NCI-H345 treated with DMSO at 0.1 percent for 48 hours (cell line): ENCODE measurements at regions not wholly inside any gene's neighbourhood (a gene's known extent, or its start where the extent isn't known, plus 50 kb on each side); places are given as distances from the start of the nearest gene placed in this dataset.
"Not testable (repeated sequence)": the region's sequence is repeated elsewhere in the genome, so short reads cannot be mapped to it uniquely, and the experiment has no call there.

ENCODE experiments used
- DNase-seq: peaks from one replicate; lab custom pipeline; 2025; ENCODE audit not compliant: unreplicated experiment; lab: John Stamatoyannopoulos, UW

DNA sequence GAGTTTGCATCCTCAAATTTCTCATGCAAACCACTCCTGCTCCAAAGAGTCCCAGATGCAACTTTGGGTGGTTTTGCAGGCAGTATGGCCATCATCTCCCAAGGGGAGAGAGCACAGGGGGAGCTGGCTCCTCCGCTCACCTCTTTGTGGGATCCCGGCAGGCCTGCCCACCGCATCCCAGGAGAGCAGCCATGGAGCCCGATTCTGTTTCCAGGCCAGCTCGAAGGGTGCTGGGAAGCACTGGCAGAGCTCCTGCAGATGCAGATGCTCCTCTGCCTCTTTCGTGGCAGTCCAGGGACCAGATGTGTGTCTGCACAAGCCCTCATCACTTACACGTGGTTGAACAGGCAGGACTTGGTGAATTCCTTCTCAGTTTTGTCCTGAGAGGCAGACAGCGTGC lies 239.3 kb upstream of the SGCG start:
- not testable (repeated sequence) for DNase-seq

DNA sequence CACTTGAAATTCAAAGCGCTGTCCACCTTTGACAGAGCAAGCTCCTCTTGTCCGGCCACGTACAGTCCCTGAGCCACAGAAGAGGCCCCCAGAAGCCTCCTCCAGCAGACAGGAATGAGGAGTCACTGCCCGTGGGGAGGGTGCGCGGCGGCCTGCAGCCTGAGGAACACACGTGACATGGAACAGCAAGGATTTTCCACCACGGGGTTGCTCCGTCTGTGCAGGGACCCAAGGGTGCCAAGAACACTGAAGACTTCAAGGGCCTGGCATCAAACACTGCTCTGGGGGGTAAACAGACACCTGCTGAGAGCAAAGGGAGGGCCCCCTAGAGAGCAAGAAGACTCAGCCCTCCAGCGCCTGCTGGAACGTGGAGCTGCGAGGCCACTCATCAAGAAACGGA lies 237.9 kb upstream of the SGCG start:
- not testable (repeated sequence) for DNase-seq

DNA sequence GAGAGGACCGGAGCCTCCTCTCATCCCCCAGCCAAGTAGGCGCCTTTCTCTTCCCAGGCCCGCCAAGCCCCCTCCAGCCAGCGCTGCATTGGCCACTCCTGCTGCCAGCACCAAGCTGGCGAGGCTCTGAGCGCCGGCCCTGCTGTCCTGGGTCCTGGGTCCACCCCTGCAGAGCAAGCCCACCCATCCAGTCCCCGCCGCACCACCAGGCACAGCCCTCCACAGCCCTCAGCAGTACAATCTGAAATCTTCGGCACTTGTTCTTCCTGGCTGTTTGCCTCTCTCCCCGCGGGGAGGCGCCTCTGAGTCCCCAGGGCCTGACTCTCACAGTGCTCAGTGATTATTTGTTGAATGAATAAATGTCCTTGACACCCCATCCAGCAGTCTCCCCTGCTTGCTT lies 236.4 kb upstream of the SGCG start:
- DNase-seq = no peak

DNA sequence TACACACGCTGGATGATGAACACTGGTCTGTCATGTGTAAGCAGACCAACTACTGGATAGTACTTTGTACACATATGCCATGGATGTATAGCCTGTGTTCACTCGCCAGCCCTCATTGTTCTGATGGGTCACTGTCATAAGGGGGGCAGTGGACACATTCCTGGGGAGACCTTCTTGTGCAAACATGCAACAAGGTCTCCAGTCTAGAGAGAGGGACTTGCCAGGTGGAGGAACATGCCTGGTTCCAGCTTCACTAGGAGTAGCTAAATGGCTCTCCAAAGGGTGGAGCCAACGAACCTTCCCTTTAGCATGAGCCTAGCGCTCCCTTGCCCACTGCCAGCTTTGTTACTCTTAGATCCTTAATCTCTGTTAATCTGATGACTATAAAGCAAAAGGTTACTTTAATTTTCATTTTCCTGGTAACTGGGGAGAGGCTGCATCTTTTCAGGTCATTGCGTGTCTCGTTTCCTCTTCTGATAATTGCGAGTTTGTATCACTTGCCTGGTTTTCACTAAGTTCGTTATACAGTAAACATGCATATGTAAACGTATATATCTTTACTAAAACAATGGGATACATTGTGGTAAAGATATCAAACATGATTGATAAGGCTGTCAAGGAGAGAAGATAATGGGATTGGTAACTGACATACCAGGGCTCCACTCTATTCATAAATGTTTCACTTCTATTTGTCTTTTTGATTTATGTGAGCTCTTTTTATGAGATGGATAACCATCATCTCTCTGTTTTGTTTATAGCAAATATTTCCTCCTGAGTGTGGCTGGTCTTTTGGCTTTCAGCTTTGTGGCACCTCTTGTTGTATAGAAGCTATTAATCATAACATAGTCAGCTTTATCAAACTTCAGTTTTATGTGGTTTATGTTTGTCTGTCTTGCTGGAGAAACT lies 235.2 kb upstream of the SGCG start:
- no peak for DNase-seq

DNA sequence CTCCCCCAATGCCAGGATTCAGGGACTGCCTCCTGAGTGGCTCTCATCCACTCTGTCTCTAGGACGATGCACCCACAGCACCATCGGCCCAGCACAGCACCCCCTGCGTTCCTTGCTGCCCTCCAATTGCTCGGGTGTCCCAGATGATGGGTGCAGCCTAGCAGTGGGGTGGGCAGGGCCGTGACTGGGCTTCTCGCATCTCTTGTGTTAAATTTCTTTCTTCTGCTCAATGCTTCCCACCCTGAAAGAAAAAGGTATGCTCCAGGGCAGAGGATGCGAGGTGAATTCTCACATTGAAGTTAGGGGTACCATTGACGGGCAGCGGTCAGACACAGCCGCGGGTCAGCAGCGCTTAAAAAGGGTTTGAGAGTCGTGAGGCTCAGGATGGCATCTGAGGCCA lies 232.4 kb upstream of the SGCG start:
- DNase-seq = no peak

DNA sequence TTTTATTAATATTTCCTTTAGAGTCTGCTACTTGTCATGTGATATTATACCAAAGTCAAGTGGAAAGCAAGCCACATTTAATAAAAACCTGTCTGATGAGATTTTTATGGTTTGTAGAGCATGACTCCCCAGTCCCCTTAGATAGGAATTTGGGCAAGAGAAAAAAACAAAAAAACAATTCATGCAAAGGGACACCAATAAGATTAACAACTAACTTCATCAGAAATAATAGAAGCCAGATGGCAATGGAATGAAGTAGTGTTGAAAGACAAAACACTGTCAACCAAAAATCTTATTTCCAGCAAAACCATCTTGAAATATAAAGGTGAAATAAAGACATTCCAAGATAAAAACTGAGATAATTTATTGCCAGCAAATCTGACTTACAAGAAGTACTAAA lies 228.8 kb upstream of the SGCG start:
- DNase-seq = not testable (repeated sequence)

DNA sequence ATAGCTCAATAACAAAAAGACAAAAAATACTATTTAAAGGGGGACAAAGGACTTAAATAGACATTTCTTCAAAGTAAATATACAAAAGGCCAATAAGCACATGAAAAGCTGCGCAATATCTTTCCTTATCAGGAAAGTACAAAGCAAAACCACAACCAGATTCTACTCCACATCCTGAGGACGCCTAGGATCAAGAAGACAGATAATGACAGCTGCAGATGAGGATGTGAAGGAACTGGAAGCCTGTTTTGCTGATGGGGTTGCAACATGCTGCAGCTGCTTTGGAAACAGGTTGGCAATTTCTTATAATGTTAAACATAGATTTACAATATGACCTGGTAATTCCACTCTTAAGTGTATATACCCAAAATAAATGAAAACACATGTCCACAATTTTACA lies 225.6 kb upstream of the SGCG start:
- not testable (repeated sequence) for DNase-seq

DNA sequence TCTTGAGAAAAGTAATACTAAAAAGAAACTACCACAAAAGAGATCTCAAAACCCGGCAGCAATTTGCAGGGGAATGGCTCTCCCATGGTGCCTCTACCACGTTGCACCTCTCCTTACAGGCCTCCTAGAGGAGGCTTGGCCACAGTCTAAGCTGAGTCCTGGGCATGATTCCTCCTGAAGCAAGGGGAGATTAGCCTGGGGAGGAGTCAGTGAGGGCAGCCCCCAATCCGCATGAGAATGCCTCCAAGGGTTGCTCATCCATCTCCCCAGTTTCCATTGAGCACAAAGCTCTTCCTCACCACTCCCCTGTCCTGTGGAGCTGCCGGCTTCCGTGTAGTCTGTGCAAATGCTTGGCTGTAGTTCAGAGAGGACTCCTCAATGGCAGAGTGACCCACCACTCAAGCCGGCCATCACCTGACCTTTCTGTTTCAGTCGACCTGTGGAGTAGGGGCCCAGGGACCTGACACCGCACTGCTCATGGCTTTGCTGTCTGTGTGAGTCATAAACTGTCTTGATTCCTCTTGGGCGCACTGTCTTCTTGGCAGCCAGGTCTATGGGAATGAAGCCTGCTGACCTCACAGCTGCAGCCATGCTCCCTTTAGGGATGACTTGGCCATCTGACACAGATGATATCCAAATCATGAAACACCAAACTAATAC lies 224.2 kb upstream of the SGCG start:
- DNase-seq = not testable (repeated sequence)

DNA sequence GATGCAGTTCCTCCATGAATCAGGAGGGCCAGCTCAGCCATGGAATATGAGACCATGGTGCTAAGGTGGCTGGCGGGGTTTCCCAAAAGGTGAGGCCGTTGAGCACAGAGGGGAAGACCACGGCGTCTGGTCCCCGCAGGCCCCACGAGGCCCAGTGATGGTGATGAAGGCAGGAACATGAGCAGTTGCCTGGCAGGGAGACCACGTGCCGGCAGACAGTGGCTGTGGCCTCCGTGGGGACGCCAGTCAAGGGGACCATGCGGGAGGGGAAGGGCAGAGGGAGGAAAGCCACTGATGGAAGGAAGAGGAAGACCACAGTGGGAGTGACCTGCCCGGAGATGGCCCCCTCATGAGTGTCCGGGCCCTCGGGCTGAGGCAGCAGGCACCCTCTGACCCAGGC lies 220.9 kb upstream of the SGCG start:
- not testable (repeated sequence) for DNase-seq

DNA sequence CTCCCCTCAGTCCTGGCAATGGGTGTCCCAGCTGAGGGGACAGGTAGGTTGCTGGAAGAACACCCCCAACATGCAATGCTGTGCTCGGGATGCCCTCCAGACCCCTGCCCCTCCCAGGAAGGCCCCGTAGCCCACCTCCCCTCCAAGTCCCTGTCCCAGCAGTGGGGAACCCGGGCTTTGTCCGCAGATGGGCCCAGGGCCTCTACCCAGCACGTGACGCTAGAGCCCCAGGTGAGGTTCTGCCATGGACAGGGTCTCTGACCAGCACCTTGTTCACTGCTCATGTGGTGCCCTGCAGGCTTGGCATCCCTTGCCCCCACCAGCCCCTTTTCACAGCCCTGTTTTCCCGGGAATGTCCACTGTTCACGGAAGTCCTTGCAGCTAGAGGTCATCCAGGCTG lies 220.0 kb upstream of the SGCG start:
- DNase-seq = no peak

DNA sequence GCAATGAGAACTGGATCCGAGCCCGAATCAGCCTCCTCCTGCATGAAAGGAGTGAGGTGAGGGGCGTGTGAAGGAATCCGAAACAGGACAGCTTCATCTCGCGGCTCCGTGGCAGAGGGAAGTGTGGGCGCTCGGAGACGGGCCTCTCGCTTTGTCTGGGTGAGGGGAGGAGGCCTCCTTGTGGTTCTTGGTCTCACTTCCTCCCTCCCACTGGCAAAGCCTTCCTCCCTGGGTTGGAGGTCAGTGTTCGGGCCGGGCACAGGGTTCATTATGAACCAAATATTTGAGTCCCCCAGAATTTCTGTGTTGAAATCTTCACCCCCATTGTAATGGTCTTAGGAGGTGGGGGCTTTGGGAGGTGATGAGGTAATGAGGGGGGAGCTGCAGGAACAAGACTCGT lies 219.4 kb upstream of the SGCG start:
- not testable (repeated sequence) for DNase-seq

DNA sequence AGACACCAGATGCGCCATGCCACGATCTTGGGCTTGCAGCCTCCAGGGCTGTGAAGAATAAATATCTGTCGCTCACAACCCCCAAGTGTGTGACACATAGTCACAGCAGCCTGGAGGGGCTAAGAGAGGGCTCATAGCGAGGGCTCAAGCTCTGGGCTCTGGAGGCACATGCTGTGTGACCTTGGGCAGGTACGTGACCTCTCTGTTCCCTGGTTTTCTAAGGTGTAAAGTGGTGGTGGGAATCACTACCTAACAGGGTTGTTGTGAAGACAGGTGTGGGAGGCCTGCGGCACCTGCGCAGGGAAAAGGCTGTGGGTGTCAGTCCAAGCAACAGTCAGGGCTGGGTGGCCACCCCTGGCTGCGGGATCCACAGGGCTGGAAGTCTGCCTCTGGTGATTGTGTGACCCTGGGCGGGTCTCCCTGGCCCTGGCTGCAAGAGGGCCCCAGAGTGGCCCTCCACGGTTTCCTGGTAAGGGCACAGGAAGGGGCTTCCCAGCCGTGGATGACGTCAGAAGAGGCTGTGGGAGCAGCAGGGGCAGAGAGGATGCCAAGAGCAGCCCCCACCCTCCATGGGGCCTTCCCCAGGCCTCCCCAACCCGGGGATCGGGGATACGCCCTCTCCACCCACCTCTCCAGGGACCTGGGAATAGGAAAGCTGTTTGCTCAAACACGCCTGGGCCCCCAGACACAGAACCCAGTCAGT lies 218.8 kb upstream of the SGCG start:
- DNase-seq = no peak

DNA sequence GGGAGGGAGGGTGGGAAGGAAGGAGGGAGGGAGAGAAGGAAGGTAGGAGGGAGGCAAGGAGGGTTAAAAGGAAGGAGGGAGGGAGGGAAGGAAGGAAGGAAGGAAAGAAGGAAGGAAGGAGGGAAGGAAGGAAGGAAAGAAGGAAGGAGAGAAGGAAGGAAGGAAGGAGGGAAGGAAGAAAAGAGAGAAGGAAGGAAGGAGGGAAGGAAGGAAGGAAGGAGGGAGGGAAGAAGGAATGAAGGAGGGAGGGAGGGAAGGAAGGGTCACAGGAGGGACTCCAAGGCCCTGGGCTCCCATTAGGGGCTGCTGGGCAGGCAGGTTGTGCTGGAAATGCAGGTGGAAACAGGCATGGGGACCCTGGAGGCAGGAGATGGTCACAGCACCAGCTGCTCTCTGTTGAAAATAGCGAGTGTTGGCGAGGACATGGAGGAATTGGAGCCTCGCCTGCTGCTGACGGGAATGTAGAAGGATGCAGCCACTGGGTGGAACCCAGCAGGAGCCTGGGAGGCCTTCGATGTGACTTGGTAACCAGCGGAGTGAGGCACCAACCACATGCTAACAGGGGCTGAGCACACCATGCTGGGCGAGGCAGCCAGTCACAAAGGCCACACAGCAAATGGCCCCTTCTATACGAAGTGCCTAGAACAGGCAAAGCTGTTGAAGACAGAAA lies 217.3 kb upstream of the SGCG start:
- not testable (repeated sequence) for DNase-seq

DNA sequence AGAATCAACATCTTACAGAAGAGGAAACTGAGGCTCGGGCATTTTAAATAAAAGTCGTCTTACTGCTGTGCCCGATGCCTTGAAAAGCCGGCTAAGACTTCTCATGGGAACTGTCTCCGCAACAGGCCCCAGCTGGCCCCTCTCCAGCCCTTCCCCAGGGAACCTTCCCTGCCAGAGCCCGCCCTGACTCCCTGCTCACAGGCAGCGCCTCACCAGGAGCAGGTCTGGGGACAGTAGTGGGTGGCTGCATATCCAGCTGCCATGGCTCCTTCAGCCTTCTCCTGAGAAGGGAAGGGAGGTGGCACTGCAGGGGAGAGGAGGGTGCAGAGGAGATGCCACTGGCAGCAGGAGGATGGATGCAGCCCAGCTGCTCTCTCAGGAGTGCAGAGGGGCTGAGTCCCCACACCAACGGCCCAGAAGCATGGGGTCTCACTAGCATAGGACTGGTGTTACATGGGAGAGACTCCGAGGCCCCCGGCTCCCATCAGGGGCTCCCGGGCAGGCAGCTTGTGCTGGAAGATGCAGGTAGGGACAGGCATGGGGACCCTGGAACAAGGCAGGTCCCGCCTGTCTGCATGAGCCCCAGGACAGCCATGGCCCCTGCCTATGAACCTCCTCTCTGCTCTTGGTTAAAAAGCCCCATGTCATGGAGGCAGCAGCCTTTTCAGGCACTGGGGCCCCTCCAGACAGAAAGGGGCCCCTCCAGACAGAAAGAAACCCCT lies 216.4 kb upstream of the SGCG start:
- no peak for DNase-seq

DNA sequence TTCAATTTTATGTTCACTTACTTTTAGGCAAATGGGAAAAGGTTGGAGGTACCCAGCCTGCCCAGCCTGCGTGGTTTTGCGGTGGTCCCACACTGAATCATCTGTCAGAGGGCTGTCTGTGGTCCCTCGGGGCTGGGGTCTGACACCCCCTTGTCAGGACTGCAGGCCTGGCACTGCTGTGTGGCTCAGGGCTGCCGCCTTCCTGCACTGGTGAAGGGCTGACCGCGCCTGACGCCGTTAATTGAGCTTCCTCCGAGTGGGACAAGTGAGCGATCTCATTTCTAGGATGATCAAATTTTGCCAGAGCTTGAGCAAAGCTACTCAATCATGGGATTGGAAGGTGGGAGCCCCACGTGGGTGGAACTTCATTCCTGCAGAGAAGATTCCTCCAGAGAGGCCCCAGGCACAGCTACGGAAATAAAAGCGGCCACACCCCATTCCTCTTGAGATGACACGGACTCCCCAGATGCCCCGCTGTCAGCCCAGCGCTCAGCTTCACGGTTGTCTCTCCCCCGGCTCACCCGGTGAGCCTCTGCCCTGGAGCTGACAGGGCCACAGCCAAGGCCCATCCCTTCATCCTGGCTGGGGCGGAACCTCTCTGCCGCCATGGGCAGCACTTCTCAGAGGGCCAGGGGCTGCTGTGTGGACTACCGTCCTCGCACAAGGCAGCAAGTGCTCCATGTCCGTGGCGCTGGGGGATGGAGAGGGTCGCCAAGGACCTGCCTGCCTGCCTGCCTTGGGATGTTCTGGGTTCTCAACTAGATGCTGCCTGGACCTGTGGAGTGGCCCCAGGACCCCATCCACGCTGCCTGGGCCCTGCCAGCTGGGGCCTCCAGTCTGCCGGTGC lies 215.5 kb upstream of the SGCG start:
- DNase-seq = not testable (repeated sequence)

DNA sequence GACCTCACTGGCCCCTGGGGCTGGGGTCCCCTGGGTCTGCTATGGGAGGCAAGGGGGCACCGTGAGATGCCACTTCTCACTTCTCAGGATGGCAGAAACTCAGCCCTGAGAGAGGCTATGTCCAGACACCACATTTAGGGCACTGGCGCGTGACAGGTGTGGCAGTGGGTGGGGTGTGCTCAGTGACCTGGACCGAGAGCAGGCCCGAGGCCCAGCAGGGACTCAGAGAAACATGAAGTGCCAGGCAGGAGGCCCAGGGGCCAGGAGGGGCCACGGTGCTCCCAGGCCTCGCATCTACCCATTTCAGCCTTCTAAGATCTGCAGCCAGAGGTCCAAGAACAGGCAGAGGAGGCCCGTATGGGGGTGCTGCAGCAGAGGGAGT lies 214.9 kb upstream of the SGCG start:
- DNase-seq = not testable (repeated sequence)

DNA sequence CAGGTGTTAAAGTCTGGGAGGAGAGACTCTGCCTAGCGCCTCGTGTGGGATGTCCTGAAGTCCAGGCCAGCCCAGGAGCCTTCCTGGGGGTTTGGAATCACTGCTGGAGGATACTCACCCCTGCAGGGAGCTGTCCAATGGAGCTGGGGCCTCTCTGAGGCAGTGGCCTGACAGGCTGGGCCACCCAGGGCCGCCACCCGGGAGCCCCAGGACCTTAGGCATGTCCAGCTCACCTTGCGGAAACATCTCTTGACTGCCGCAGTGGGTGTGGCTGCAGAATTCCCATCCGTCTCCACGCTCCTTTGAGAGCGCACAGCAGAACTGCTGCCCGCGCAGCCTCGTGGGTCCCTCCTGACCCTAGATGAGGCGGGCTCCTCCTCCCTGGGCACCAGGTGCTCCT lies 214.0 kb upstream of the SGCG start:
- DNase-seq = not testable (repeated sequence)

DNA sequence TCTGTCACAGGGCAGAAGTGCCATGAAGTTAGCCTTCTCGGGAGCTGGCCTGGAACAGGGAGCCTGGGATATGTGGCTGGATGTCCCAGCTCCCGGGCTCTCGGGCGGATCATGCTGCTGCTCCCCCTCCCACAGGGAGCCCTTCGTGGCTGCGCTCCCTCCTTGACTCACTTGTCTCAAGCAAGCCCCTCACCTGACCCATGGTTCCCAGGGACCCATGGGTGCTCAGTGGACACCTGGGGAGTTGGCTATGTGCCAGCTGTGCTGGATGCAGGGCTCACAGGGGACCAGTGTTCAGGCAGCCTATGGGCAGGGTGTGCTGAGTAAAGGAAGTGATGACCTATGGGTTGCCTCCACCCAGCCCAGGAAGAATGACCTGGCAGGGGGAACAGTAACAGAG lies 213.1 kb upstream of the SGCG start:
- no peak for DNase-seq

DNA sequence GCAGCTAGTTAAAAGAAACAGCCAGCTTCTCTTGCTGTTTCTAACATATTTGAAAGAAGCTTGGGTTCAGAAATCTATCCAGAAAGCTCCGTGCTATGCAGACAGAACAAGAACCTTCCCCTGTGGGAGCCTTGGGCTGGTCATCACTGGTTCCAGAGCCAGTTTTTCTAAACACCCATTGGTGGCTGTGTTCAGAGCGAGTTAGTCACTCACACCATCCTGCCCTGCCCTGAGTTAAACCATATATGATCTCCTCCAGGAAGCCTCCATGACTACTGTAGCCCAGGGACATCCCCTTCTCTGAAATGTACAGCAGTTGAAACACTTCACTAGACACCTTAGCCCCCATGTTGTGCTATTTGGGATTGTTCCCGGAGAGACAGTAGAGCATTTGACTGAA lies 200.8 kb upstream of the SGCG start:
- DNase-seq = no peak

DNA sequence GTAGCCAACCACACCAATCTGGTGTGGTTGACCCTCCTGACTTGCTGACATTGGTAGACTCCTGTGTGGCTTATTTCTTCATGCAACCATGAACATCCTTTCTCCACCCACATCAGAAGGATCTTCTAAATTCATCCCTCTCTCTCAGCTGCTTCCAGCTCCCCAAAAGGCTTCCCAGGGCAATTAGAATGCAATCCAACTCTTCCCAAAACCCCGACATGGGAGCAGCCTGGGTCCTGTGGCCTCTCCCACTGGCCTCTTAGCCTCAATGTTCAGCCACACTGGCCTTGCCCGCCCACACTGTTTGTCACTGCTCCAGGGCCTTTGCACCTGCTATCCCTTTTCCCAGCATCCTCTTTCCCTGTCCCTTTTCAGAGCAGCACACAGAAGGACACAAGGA lies 199.8 kb upstream of the SGCG start:
- DNase-seq = no peak
